ENCODE measurements at regions not wholly inside any gene's neighbourhood (a gene's known extent, or its start where the extent isn't known, plus 50 kb on each side); places are given as distances from the start of the nearest gene placed in this dataset.

- TF ChIP-seq CTCF (IDR thresholded peaks at IDR 0.05), result no peak
- TF ChIP-seq EP300 (IDR thresholded peaks at IDR 0.05), result no peak
- no peak for TF ChIP-seq POLR2AphosphoS5 (IDR thresholded peaks at IDR 0.05)
Measured at GRCh38 chr18:40160361-40160760, 1794.7 kb upstream of the PIK3C3 start.
